Osteoblast (primary cell): ENCODE measurements at regions not wholly inside any gene's neighbourhood (a gene's known extent, or its start where the extent isn't known, plus 50 kb on each side); places are given as distances from the start of the nearest gene placed in this dataset.

Source experiments
- DNase-seq: peaks from one replicate; pipeline ENCODE4 v3.0.0; 2011; ENCODE audit warnings: low spot score, mixed read lengths; ENCODE audit not compliant: insufficient read length; ENCODE audit errors: missing footprints
- H2AFZ ChIP-seq: 2 replicates; pipeline ENCODE4 v1.6.0; 2011; ENCODE audit warnings: mild to moderate bottlenecking, low read length
- H3K27ac ChIP-seq: 2 replicates; pipeline ENCODE4 v1.5.1; 2011; ENCODE audit warnings: mild to moderate bottlenecking, low read depth, low read length, moderate library complexity
- H3K27me3 ChIP-seq: 2 replicates; pipeline ENCODE4 v1.6.0; 2012; ENCODE audit warnings: mild to moderate bottlenecking, control low read depth, inconsistent platforms, low read length, moderate library complexity; ENCODE audit not compliant: insufficient read depth
- H3K36me3 ChIP-seq: 2 replicates; pipeline ENCODE4 v1.5.1; 2011; ENCODE audit warnings: mild to moderate bottlenecking, low read length, control low read depth, moderate library complexity; ENCODE audit not compliant: insufficient read depth
- H3K4me1 ChIP-seq: 2 replicates; pipeline ENCODE4 v1.5.1; 2011; ENCODE audit warnings: mild to moderate bottlenecking, low read length, control low read depth, moderate library complexity; ENCODE audit not compliant: insufficient read depth
- H3K4me2 ChIP-seq: 2 replicates; pipeline ENCODE4 v1.6.0; 2011; ENCODE audit warnings: mild to moderate bottlenecking, low read length; ENCODE audit not compliant: insufficient read depth
- H3K4me3 ChIP-seq: fragments of 200-600 bp; sonication (generic); 3 replicates; pipeline ENCODE4 v1.5.1; 2012; ENCODE audit warnings: mild to moderate bottlenecking, low read length, inconsistent platforms; ENCODE audit not compliant: insufficient read depth
- H3K79me2 ChIP-seq: 2 replicates; pipeline ENCODE4 v1.6.0; 2012; ENCODE audit warnings: mild to moderate bottlenecking, low read length, control low read depth, inconsistent platforms; ENCODE audit not compliant: insufficient read depth
- H3K9me3 ChIP-seq: 2 replicates; pipeline ENCODE4 v1.5.1; 2011; ENCODE audit warnings: low read depth, low read length, control low read depth
- H4K20me1 ChIP-seq: 2 replicates; pipeline ENCODE4 v1.6.0; 2012; ENCODE audit warnings: mild to moderate bottlenecking, low read length, control low read depth; ENCODE audit not compliant: insufficient read depth
- TF ChIP-seq, protein P1 (sequence below): IDR thresholded peaks from 2 replicates; pipeline ENCODE4 v1.5.1; 2011; ENCODE audit warnings: mild to moderate bottlenecking, low read depth, low read length, moderate library complexity; ENCODE audit errors: extremely low read depth

DNA sequence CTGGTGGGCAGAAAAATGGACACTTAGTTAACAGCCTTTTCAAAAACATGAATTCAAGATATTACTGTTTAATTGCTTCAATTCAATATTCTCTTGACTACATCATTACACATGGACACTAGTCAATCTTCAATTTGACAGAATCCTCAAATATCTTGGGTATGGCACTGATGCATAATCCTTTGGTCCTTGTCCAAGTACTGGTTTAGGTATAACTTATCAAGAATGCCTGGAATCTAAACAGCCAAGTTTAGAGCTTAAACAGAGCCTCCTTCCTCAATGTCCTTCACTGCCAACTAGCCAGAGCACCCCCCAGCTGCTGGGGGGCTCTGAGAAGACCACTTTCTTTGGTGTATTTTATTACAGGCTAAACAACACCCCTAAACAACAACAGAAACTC is 61.6 kb upstream of the ERCC6L2 start:
- H3K4me2 ChIP-seq = no peak overlapping the region
- H3K27ac ChIP-seq = no peak overlapping the region
- H4K20me1 ChIP-seq = no peaks in the 10 kb centered on the region
- DNase-seq = no peak
- no peaks in the 10 kb centered on the region for H3K9me3 ChIP-seq
- no peaks in the 10 kb centered on the region for H3K4me1 ChIP-seq
- TF ChIP-seq, protein P1, sequence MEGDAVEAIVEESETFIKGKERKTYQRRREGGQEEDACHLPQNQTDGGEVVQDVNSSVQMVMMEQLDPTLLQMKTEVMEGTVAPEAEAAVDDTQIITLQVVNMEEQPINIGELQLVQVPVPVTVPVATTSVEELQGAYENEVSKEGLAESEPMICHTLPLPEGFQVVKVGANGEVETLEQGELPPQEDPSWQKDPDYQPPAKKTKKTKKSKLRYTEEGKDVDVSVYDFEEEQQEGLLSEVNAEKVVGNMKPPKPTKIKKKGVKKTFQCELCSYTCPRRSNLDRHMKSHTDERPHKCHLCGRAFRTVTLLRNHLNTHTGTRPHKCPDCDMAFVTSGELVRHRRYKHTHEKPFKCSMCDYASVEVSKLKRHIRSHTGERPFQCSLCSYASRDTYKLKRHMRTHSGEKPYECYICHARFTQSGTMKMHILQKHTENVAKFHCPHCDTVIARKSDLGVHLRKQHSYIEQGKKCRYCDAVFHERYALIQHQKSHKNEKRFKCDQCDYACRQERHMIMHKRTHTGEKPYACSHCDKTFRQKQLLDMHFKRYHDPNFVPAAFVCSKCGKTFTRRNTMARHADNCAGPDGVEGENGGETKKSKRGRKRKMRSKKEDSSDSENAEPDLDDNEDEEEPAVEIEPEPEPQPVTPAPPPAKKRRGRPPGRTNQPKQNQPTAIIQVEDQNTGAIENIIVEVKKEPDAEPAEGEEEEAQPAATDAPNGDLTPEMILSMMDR = no peak
- H2AFZ ChIP-seq = no peak overlapping the region
- no peaks in the 10 kb centered on the region for H3K36me3 ChIP-seq
- H3K27me3 ChIP-seq = peaks cover 17% of the 10 kb centered on the region
- no peaks in the 10 kb centered on the region for H3K79me2 ChIP-seq
- no peak overlapping the region for H3K4me3 ChIP-seq

DNA sequence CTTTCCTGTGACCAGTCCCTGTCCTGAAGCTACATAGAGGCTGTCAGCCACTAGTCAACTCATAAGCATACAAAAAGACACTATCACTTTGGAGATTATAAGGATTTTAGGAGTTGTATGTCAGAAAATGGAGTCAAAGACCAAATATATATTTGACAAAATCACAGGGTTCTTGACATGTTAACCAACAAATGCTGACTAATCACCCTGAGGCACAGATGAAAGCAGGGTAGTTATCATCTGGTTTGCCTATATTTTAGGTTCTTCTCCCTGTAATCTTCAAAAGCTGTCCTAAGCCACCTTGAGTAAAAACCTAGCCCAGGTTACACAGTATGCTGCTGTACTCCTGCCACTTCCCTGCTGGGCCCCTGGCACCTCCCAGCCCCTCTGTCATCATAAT is 64.7 kb upstream of the ERCC6L2 start:
- TF ChIP-seq, protein P1 = no peak
- no peak overlapping the region for H3K4me3 ChIP-seq
- H4K20me1 ChIP-seq = no peaks in the 10 kb centered on the region
- no peak overlapping the region for H2AFZ ChIP-seq
- H3K27me3 ChIP-seq = peaks cover 39% of the 10 kb centered on the region
- no peaks in the 10 kb centered on the region for H3K79me2 ChIP-seq
- no peaks in the 10 kb centered on the region for H3K9me3 ChIP-seq
- DNase-seq = no peak
- H3K27ac ChIP-seq = no peak overlapping the region
- H3K4me1 ChIP-seq = no peaks in the 10 kb centered on the region
- no peak overlapping the region for H3K4me2 ChIP-seq
- no peaks in the 10 kb centered on the region for H3K36me3 ChIP-seq

DNA sequence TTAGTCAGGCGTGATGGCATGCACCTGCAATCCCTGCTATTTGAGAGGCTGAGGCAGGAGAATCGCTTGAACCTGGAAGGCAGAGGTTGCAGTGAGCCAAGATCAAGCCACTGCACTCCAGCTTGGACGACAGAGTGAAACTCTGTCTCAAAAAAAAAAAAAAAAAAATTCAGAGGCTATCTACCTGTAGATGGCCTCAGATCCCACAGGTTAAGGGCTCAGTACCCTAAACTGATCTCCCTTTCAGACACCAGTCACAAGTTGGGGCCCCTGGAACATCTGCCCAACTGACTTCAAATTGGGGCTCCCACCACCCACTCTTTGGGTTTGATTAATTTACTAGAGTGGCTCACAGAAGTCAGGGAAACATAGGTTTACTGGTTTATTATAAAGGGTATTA is 65.4 kb upstream of the ERCC6L2 start:
- Histone ChIP-seq H3K27ac (no peak overlapping the region), H3K27me3 (peaks cover 39% of the 10 kb centered on the region), H3K4me3 (no peak overlapping the region), H3K36me3 (no peaks in the 10 kb centered on the region), H3K79me2 (no peaks in the 10 kb centered on the region), H3K9me3 (no peaks in the 10 kb centered on the region), H4K20me1 (no peaks in the 10 kb centered on the region), H2AFZ (no peak overlapping the region), H3K4me2 (no peak overlapping the region), H3K4me1 (no peaks in the 10 kb centered on the region)
- no peak for DNase-seq
- TF ChIP-seq, protein P1 = no peak

DNA sequence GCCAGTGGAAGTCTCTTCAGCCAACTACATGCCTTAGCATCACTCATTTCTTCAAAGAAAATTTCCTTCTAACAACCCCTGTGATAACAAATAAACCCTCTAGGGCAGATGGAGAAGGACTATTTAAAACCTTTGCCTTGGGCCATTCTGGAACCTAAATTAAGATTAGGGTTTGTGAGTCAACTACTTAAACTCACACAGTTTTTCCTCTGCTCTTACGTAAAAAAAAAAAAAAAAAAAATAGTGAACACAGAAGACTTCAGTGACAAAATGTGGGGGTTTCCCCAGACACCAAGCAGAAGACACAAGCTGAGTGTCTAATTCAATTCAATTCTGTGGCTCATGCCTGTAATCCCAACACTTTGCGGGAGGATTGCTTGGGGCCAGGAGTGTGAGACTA is 65.8 kb upstream of the ERCC6L2 start:
- TF ChIP-seq, protein P1 = no peak
- no peaks in the 10 kb centered on the region for H3K36me3 ChIP-seq

More for the DNA sequence above, 65.8 kb upstream of the ERCC6L2 start:
- no peak for DNase-seq
- Histone ChIP-seq H4K20me1 (no peaks in the 10 kb centered on the region), H3K4me3 (no peak overlapping the region), H3K4me2 (no peak overlapping the region), H3K9me3 (no peaks in the 10 kb centered on the region), H3K4me1 (no peaks in the 10 kb centered on the region), H3K79me2 (no peaks in the 10 kb centered on the region), H2AFZ (no peak overlapping the region), H3K27me3 (peaks cover 42% of the 10 kb centered on the region), H3K27ac (no peak overlapping the region)
